NCI-H82 treated with DMSO at 0.1 percent for 48 hours (cell line): ENCODE measurements at regions not wholly inside any gene's neighbourhood (a gene's known extent, or its start where the extent isn't known, plus 50 kb on each side); places are given as distances from the start of the nearest gene placed in this dataset.
"Not testable (repeated sequence)": the region's sequence is repeated elsewhere in the genome, so short reads cannot be mapped to it uniquely, and the experiment has no call there.

Experiments used
- DNase-seq: peaks from one replicate; lab custom pipeline; 2025; ENCODE audit not compliant: unreplicated experiment; lab: John Stamatoyannopoulos, UW

GRCh38 chr2:180555391-180555965 lies 424.9 kb upstream of the UBE2E3 start:
- no peak for DNase-seq

- DNase-seq: no peak
These were observed 426.1 kb upstream of the UBE2E3 start for GRCh38 chr2:180554330-180554729.

- DNase-seq: no peak
These were observed 427.2 kb upstream of the UBE2E3 start for GRCh38 chr2:180553094-180553715.

GRCh38 chr2:180542511-180542910 lies 437.9 kb upstream of the UBE2E3 start:
- DNase-seq: no peak

GRCh38 chr2:180540761-180541160 lies 439.6 kb upstream of the UBE2E3 start:
- DNase-seq: no peak

GRCh38 chr2:180539541-180539940 lies 440.9 kb upstream of the UBE2E3 start:
- DNase-seq: no peak

- DNase-seq: no peak
These were observed 445.1 kb upstream of the UBE2E3 start for GRCh38 chr2:180535289-180535688.

GRCh38 chr2:180531787-180532186 lies 448.6 kb upstream of the UBE2E3 start:
- not testable (repeated sequence) for DNase-seq

GRCh38 chr2:180524499-180524898 lies 455.9 kb upstream of the UBE2E3 start:
- DNase-seq: no peak

GRCh38 chr2:180523621-180524340 lies 456.6 kb upstream of the UBE2E3 start:
- DNase-seq: no peak

- no peak for DNase-seq
These were observed 459.4 kb upstream of the UBE2E3 start for GRCh38 chr2:180520921-180521581.

- DNase-seq: no peak
These were observed 460.2 kb upstream of the UBE2E3 start for GRCh38 chr2:180520206-180520605.

GRCh38 chr2:180519276-180519675 lies 461.1 kb upstream of the UBE2E3 start:
- no peak for DNase-seq

GRCh38 chr2:180516232-180516631 lies 464.2 kb upstream of the UBE2E3 start:
- no peak for DNase-seq

GRCh38 chr2:180513389-180513788 lies 467.0 kb upstream of the UBE2E3 start:
- DNase-seq: no peak

- DNase-seq: no peak
These were observed 471.9 kb upstream of the UBE2E3 start for GRCh38 chr2:180508458-180508857.

GRCh38 chr2:180507028-180507427 lies 473.4 kb upstream of the UBE2E3 start:
- DNase-seq: no peak

GRCh38 chr2:180505203-180505602 lies 475.2 kb upstream of the UBE2E3 start:
- DNase-seq: no peak

- no peak for DNase-seq
These were observed 482.7 kb upstream of the UBE2E3 start for GRCh38 chr2:180497621-180498152.

GRCh38 chr2:180495606-180496005 lies 484.8 kb upstream of the UBE2E3 start:
- no peak for DNase-seq

- no peak for DNase-seq
These were observed 486.1 kb upstream of the UBE2E3 start for GRCh38 chr2:180494286-180494685.

- DNase-seq: no peak
These were observed 475.6 kb upstream of the CWC22 start for GRCh38 chr2:180482696-180483095.
